ENCODE measurements at regions not wholly inside any gene's neighbourhood (a gene's known extent, or its start where the extent isn't known, plus 50 kb on each side); places are given as distances from the start of the nearest gene placed in this dataset.

- TF ChIP-seq ZBED1 (IDR thresholded peaks at IDR 0.05; ENCODE audit: borderline replicate concordance) (peak; percentile 93; the same call in 1 of the 2 replicates), SMAD1 (IDR thresholded peaks at IDR 0.05; ENCODE audit: low read depth, partially characterized antibody) (peak; percentile 86), E4F1 (IDR thresholded peaks at IDR 0.05; ENCODE audit: borderline replicate concordance, partially characterized antibody) (no peak), SPI1 (IDR thresholded peaks at IDR 0.05; ENCODE audit: borderline replicate concordance, insufficient read depth, low read depth, low read length) (peak; percentile 93), YBX1 (IDR thresholded peaks at IDR 0.05) (no peak), POLR2A (IDR thresholded peaks at IDR 0.05; ENCODE audit: low read depth, low read length) (peak; percentile 73), ZNF217 (IDR thresholded peaks at IDR 0.05) (no peak), SREBF2 (IDR thresholded peaks at IDR 0.05; ENCODE audit: low read length) (no peak), HDAC2 (IDR thresholded peaks at IDR 0.05) (no peak), ASH2L (IDR thresholded peaks at IDR 0.05; ENCODE audit: borderline replicate concordance, low read depth) (0 out of 2 replicates have a peak, but pooled peaks have one; percentile 62), EP300 (IDR thresholded peaks at IDR 0.05; ENCODE audit: borderline replicate concordance in 1 of 2, control insufficient read depth in 1 of 2, low read depth in 2 of 2, low read length in 2 of 2) (peak; percentile 88 to 89; a peak in 3 of 4 replicates), CBX5 (IDR thresholded peaks at IDR 0.05; ENCODE audit: low read depth) (no peak; the same call in none of the 2 replicates), ZNF687 (IDR thresholded peaks at IDR 0.05) (peak; percentile 97), POU2F2 (IDR thresholded peaks at IDR 0.05; ENCODE audit: borderline replicate concordance, low read depth, low read length) (peak; percentile 79; the same call in 1 of the 3 replicates), NRF1 (conservative IDR thresholded peaks at IDR 0.05; ENCODE audit: low read depth, low read length) (no peak), ZSCAN29 (IDR thresholded peaks at IDR 0.05) (no peak), KAT2A (conservative IDR thresholded peaks at IDR 0.05; ENCODE audit: control insufficient read depth, low read depth, low read length) (no peak)
- TF ChIP-seq, protein P1, sequence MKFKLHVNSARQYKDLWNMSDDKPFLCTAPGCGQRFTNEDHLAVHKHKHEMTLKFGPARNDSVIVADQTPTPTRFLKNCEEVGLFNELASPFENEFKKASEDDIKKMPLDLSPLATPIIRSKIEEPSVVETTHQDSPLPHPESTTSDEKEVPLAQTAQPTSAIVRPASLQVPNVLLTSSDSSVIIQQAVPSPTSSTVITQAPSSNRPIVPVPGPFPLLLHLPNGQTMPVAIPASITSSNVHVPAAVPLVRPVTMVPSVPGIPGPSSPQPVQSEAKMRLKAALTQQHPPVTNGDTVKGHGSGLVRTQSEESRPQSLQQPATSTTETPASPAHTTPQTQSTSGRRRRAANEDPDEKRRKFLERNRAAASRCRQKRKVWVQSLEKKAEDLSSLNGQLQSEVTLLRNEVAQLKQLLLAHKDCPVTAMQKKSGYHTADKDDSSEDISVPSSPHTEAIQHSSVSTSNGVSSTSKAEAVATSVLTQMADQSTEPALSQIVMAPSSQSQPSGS (IDR thresholded peaks at IDR 0.05; ENCODE audit: low read length), result peak; percentile 90
Measured at GRCh38 chr4:184267673-184268583, 50.3 kb upstream of the ENPP6 start (continued).
